ENCODE measurements at regions not wholly inside any gene's neighbourhood (a gene's known extent, or its start where the extent isn't known, plus 50 kb on each side); places are given as distances from the start of the nearest gene placed in this dataset.

DNA sequence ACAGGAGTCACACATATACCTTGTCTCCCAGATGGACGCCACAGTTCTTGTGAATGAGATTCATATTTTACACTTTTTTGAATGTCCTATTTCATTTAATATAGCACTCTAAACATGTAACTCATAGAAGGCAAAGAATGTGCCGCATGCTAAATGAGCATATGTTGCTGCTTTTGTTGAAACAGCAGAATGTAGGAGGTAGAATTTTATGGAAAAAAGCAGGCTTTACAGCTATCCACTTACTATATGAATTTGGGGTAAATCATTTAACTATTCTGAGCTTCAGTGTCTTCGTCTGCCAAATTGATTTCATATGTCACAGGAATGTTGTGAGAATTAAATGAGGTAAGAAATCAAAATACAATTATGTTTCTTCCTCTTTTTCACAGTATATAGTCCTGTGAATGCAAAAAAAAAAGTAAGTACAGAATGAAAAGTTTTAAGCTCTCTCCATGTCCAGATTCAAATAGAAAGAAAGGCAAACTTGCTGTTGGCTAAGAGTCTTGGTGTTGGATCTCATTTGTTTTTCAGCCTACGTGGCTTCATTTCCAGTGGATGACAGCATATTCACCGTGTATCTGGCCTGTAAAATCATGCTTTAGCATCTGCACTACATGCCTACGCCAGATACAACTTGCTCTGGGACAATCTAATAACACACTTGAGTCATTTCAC is 154.7 kb upstream of the CNTNAP5 start:
- ATAC-seq (no peak), DNase-seq (no peak)
- Histone ChIP-seq H3K27me3 (no peaks in the 10 kb centered on the region), H3K9me3 (no peaks in the 10 kb centered on the region), H3K4me3 (no peak overlapping the region), H3K27ac (no peak overlapping the region), H3K36me3 (no peaks in the 10 kb centered on the region), H3K4me1 (no peaks in the 10 kb centered on the region)
- intact Hi-C loops (cut with DNase I): no loop called here
- TF ChIP-seq, protein P1, sequence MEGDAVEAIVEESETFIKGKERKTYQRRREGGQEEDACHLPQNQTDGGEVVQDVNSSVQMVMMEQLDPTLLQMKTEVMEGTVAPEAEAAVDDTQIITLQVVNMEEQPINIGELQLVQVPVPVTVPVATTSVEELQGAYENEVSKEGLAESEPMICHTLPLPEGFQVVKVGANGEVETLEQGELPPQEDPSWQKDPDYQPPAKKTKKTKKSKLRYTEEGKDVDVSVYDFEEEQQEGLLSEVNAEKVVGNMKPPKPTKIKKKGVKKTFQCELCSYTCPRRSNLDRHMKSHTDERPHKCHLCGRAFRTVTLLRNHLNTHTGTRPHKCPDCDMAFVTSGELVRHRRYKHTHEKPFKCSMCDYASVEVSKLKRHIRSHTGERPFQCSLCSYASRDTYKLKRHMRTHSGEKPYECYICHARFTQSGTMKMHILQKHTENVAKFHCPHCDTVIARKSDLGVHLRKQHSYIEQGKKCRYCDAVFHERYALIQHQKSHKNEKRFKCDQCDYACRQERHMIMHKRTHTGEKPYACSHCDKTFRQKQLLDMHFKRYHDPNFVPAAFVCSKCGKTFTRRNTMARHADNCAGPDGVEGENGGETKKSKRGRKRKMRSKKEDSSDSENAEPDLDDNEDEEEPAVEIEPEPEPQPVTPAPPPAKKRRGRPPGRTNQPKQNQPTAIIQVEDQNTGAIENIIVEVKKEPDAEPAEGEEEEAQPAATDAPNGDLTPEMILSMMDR (IDR thresholded peaks at IDR 0.05): no peak

DNA sequence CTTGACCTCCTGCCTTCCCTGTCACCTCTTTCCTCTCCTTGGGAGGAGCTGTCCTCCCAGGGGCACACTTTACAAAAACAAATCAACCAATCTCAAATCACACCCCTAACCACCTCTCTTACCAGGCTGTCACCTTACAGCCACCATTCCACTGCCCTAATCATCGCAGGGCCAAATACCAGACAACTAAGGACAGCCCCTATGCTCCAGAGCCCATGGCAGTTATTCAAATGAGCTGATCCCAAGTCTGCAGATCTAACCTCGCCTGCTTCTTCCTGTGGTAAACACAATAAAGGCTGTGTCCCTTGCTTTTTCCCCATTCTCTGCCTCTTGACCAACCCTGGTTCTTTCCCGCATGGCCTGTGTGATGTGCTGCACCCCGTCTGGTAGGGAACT is 154.2 kb upstream of the CNTNAP5 start:
- no peaks in the 10 kb centered on the region for H3K4me1 ChIP-seq
- H3K27ac ChIP-seq: no peak overlapping the region
- DNase-seq (no peak), ATAC-seq (no peak)
- H3K4me3 ChIP-seq: no peak overlapping the region
- TF ChIP-seq, protein P1 (IDR thresholded peaks at IDR 0.05): no peak
- H3K9me3 ChIP-seq: no peaks in the 10 kb centered on the region
- intact Hi-C loops (cut with DNase I): no loop called here
- H3K36me3 ChIP-seq: no peaks in the 10 kb centered on the region
- H3K27me3 ChIP-seq: no peaks in the 10 kb centered on the region

DNA sequence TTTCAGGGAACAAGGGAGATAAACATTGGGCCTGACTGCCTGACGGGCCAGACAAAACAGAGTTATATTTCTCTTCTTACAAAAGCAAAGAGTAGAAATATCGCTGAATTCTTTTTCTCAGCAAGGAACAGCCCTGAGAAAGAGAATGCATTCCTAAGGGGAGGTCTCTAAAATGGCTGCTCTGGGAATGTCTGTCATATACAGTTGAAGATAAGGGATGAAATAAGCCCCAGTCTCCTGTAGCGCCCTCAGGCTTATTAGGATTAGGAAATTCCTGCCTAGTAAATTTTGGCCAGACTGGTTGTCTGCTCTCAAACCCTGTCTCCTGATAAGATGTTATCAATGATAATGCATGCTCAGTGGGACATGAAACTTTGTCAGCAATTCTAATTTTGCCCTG is 134.9 kb upstream of the CNTNAP5 start:
- Histone ChIP-seq H3K36me3 (no peaks in the 10 kb centered on the region), H3K27ac (no peak overlapping the region), H3K27me3 (no peaks in the 10 kb centered on the region), H3K4me3 (no peak overlapping the region), H3K4me1 (no peaks in the 10 kb centered on the region), H3K9me3 (no peaks in the 10 kb centered on the region)
- TF ChIP-seq, protein P1 (IDR thresholded peaks at IDR 0.05): no peak
- intact Hi-C loops (cut with DNase I): no loop called here
- ATAC-seq (no peak), DNase-seq (no peak)

DNA sequence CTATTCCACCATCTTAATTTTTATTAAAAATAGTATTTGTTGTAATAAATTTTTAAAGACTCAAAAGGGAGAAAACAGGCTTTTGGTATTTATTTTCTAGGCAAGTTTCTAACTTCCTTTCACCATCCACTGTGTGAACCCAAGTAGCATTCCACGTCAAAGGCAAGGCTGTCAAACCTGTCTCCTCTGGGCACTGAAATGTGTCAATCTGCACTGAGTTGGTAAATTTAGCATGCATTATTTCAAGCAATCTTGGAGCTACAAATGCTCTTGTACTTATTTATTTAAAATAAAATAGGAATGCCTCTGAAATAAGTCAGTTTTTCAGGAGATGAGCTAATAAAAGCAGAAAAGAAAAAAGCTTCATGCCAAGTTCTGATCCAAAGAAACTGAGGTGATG is 130.9 kb upstream of the CNTNAP5 start:
- Histone ChIP-seq H3K36me3 (no peaks in the 10 kb centered on the region), H3K27ac (no peak overlapping the region), H3K4me1 (no peaks in the 10 kb centered on the region), H3K4me3 (no peak overlapping the region), H3K27me3 (no peaks in the 10 kb centered on the region), H3K9me3 (no peaks in the 10 kb centered on the region)
- DNase-seq: no peak
- TF ChIP-seq, protein P1 (IDR thresholded peaks at IDR 0.05): no peak
- no peak for ATAC-seq
- intact Hi-C loops (cut with DNase I): no loop called here

DNA sequence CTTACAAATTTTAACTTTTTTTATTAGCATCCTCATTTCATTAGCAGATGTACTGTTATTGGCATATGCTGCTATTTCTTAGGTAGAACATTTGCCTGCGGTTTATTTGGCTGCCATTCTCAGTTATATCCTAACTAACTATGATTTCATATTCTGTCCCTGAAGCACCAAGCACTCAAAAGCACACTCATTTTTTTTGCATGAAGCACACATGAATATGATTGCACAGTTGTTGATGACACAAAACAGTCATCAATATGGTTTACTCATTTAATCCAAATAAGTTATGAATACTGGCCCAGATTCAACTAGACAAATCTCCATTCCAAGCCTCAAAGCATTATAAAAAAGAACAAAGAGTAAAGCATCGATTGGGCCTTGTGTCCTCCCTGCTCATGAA is 129.4 kb upstream of the CNTNAP5 start:
- Histone ChIP-seq H3K4me1 (no peaks in the 10 kb centered on the region), H3K27me3 (no peaks in the 10 kb centered on the region), H3K9me3 (no peaks in the 10 kb centered on the region), H3K36me3 (no peaks in the 10 kb centered on the region), H3K4me3 (no peak overlapping the region), H3K27ac (no peak overlapping the region)
- intact Hi-C loops (cut with DNase I): no loop called here
- TF ChIP-seq, protein P1 (IDR thresholded peaks at IDR 0.05): no peak
- DNase-seq (no peak), ATAC-seq (no peak)

DNA sequence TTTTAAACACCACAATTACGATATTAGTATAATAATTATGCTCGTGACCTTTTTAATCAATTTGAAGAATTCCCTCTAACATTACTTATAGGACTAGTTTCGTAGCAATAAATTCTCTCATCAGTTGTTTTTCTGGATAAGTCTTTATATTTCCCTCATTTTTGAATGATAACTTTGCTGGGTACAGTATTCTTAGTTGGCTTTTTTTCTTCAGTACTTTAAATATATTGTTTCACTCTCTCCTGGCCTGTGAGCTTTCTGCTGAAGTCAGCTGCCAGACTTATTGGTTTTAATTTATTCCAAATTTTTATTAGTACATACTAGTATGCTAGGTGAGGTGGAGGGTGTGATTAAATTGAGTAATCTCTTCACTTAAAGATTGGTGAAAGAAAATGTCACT is 123.8 kb upstream of the CNTNAP5 start:
- no peaks in the 10 kb centered on the region for H3K4me1 ChIP-seq
- H3K27me3 ChIP-seq: no peaks in the 10 kb centered on the region
- no peak for DNase-seq
- intact Hi-C loops (cut with DNase I): no loop called here
- no peaks in the 10 kb centered on the region for H3K9me3 ChIP-seq
- no peaks in the 10 kb centered on the region for H3K36me3 ChIP-seq
- H3K4me3 ChIP-seq: no peak overlapping the region
- ATAC-seq: no peak
- no peak overlapping the region for H3K27ac ChIP-seq
- TF ChIP-seq, protein P1 (IDR thresholded peaks at IDR 0.05): no peak
